ENCODE measurements at regions not wholly inside any gene's neighbourhood (a gene's known extent, or its start where the extent isn't known, plus 50 kb on each side); places are given as distances from the start of the nearest gene placed in this dataset.

DNA sequence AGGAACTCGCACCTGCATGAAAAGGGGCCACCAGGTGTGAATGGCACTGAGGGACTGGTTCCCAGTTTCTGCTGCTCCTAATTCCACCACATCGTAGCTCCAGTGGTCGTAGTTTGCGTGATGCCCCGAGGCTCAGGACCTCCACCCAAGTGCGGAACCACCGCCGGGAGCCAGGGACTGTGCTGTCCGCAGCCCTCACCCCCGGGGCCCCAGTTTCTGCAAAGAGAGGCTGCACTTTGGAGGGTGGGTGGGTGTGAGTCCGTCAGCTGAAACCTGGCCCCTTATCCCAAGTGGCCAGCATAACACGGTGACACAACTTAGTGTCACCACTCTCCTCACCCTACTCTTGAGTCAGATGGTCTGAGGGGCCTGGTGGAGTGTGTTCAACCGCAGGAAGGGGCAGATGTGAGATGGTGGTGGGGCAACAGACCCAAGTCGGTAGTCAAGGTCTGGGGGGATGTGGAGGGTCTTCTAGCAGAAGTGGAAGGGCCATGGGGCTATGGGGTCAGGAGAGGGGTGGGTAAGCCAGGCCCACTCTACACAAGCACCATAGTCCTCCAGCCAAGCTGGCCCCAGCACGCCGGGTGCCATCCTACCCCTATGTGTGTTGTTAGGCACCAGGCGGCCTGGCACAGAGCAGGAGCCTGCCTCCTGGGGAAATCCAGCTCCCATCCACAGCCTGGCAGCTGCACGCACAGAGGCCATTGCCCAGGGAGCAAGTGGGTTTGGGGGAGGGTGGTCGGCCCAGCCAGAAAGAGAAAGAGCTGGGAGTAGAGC is 1301.6 kb downstream of the UQCRFS1 start:
- TF ChIP-seq, protein P1, sequence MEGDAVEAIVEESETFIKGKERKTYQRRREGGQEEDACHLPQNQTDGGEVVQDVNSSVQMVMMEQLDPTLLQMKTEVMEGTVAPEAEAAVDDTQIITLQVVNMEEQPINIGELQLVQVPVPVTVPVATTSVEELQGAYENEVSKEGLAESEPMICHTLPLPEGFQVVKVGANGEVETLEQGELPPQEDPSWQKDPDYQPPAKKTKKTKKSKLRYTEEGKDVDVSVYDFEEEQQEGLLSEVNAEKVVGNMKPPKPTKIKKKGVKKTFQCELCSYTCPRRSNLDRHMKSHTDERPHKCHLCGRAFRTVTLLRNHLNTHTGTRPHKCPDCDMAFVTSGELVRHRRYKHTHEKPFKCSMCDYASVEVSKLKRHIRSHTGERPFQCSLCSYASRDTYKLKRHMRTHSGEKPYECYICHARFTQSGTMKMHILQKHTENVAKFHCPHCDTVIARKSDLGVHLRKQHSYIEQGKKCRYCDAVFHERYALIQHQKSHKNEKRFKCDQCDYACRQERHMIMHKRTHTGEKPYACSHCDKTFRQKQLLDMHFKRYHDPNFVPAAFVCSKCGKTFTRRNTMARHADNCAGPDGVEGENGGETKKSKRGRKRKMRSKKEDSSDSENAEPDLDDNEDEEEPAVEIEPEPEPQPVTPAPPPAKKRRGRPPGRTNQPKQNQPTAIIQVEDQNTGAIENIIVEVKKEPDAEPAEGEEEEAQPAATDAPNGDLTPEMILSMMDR (IDR thresholded peaks at IDR 0.05; ENCODE audit: low read depth, low read length): no peak
- in situ Hi-C loops (cut with HindIII; ENCODE audit: low sequenced_read_pairs): no loop called here
- no peak for DNase-seq (ENCODE audit: low read depth, low spot score)
- no peak overlapping the region for H3K4me3 ChIP-seq (ENCODE audit: low read depth, low read length)

DNA sequence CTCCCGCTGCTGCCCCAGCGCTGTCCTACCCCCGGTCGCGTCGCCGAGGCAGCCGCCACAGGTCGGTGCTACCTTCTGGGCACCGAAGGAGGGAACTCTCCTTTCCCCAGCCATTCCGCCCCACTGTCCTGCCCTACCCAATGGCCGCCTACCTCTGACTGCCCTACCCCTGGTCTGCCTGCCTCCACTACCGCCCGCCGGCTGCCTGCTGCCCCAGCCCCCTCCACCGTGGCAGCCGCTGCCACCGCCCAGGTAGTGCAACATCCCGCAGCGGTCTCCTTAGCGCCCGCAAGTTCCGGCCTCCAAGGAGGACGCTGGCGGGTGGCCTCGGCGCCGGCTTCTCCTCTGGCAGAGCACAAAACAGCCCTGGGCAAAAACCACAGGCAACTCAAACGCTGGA is 1303.1 kb downstream of the UQCRFS1 start:
- no peak overlapping the region for H3K4me3 ChIP-seq (ENCODE audit: low read depth, low read length)
- in situ Hi-C loops (cut with HindIII; ENCODE audit: low sequenced_read_pairs): no loop called here
- TF ChIP-seq, protein P1 (IDR thresholded peaks at IDR 0.05; ENCODE audit: low read depth, low read length): no peak
- DNase-seq (ENCODE audit: low read depth, low spot score): no peak

DNA sequence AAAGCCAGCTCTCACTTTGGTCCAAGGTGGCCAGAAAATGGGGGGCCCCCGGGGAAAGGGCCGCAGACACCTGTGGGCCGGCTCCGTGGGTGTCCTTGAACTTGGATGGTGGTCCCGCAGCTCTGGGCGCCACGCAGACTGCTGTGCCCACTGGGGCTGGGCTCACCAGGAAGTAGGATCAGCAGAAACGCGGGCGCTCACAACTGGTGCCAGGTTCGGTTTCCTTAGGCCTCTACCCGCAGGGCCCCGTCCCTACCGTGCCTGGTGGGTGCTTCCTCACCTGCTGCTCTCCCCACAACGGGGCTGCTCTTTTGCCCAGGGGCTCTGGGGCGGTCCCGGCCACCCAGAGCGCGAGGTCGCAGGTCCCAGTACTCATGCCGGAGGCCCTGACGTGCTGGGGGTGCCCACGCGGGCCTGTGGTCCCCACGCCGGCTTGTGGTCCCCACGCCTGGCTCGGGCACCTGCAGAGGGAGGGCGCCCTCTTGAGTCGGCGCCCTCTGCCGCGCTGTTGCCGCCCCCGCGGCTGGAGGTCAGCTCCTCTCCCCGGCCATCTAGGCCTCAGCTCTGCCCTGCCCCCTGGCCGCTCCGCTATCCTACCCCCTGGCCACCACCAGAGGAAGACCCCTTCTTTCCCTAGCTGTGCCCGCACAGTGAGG is 1303.6 kb downstream of the UQCRFS1 start:
- H3K4me3 ChIP-seq (ENCODE audit: low read depth, low read length): no peak overlapping the region
- DNase-seq (ENCODE audit: low read depth, low spot score): no peak
- in situ Hi-C loops (cut with HindIII; ENCODE audit: low sequenced_read_pairs): no loop called here
- TF ChIP-seq, protein P1 (IDR thresholded peaks at IDR 0.05; ENCODE audit: low read depth, low read length): no peak

- H3K4me3 ChIP-seq (ENCODE audit: low read depth, low read length): no peak overlapping the region
- no peak for DNase-seq (ENCODE audit: low read depth, low spot score)
- TF ChIP-seq, protein P1 (IDR thresholded peaks at IDR 0.05; ENCODE audit: low read depth, low read length): no peak
- in situ Hi-C loops (cut with HindIII; ENCODE audit: low sequenced_read_pairs): no loop called here
Observed at GRCh38 chr19:27906081-27906480, 1306.9 kb downstream of the UQCRFS1 start.

DNA sequence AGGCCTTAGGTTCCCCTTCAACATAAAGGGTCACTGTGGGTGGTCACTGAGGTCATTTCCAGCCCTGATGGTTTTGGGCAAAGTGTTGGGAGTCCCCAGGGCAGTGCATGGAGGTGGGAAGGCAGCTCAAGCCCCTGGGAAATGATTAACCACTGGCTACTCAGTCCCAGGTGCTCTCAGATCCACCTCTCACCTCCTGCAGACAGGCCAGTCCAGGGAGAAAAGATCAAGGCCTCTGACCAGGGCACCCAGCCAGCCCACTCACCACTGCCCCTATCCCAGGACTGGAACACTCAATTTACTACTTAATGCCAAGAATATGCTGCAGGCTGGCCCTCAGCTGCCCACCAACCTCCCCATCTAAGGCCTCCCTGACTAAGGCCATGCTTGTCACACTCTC is 1307.9 kb downstream of the UQCRFS1 start:
- DNase-seq (ENCODE audit: low read depth, low spot score): no peak
- no peak overlapping the region for H3K4me3 ChIP-seq (ENCODE audit: low read depth, low read length)
- TF ChIP-seq, protein P1 (IDR thresholded peaks at IDR 0.05; ENCODE audit: low read depth, low read length): no peak
- in situ Hi-C loops (cut with HindIII; ENCODE audit: low sequenced_read_pairs): no loop called here

GRCh38 chr19:27901078-27901477 is 1311.9 kb downstream of the UQCRFS1 start:
- DNase-seq (ENCODE audit: low read depth, low spot score): no peak
- in situ Hi-C loops (cut with HindIII; ENCODE audit: low sequenced_read_pairs): no loop called here
- TF ChIP-seq, protein P1 (IDR thresholded peaks at IDR 0.05; ENCODE audit: low read depth, low read length): no peak
- H3K4me3 ChIP-seq (ENCODE audit: low read depth, low read length): no peak overlapping the region

Data from astrocyte of the spinal cord (primary cell).